ENCODE measurements at regions not wholly inside any gene's neighbourhood (a gene's known extent, or its start where the extent isn't known, plus 50 kb on each side); places are given as distances from the start of the nearest gene placed in this dataset.

GRCh38 chr4:56757821-56758411 is 63.6 kb downstream of the SPINK2 start:
- peak; percentile 87 for ATAC-seq

- peak; percentile 75 for ATAC-seq
Observed at GRCh38 chr4:56757261-56757746, 64.2 kb downstream of the SPINK2 start.

- ATAC-seq: no peak
Observed at GRCh38 chr4:56755901-56756300, 65.6 kb downstream of the SPINK2 start.

- peak; percentile 81 for ATAC-seq
Observed at GRCh38 chr4:56752985-56753384, 68.5 kb downstream of the SPINK2 start.

GRCh38 chr4:56750231-56750630 is 69.1 kb upstream of the HOPX start:
- ATAC-seq: no peak

GRCh38 chr4:56748271-56748670 is 67.2 kb upstream of the HOPX start:
- no peak for ATAC-seq

GRCh38 chr4:56746639-56747038 is 65.5 kb upstream of the HOPX start:
- no peak for ATAC-seq

GRCh38 chr4:56745042-56745441 is 63.9 kb upstream of the HOPX start:
- no peak for ATAC-seq

GRCh38 chr4:56744030-56744429 is 62.9 kb upstream of the HOPX start:
- no peak for ATAC-seq

- no peak for ATAC-seq
Observed at GRCh38 chr4:56743550-56743949, 62.5 kb upstream of the HOPX start.

GRCh38 chr4:56742080-56742871 is 61.2 kb upstream of the HOPX start:
- ATAC-seq: peak; percentile 35

- ATAC-seq: no peak
Observed at GRCh38 chr4:56741595-56741994, 60.5 kb upstream of the HOPX start.

- peak; percentile 69 for ATAC-seq
Observed at GRCh38 chr4:56739066-56739777, 58.1 kb upstream of the HOPX start.

GRCh38 chr4:56737666-56738065 is 56.6 kb upstream of the HOPX start:
- peak; percentile 86 for ATAC-seq

GRCh38 chr4:56733352-56733751 is 52.3 kb upstream of the HOPX start:
- peak; percentile 83 for ATAC-seq

GRCh38 chr4:56732301-56732700 is 51.2 kb upstream of the HOPX start:
- no peak for ATAC-seq

GRCh38 chr4:56731857-56732256 is 50.8 kb upstream of the HOPX start:
- ATAC-seq: no peak

All from esophagus mucosa (tissue), 1 donor.